Breast epithelium (tissue), 4 donors: ENCODE measurements at regions not wholly inside any gene's neighbourhood (a gene's known extent, or its start where the extent isn't known, plus 50 kb on each side); places are given as distances from the start of the nearest gene placed in this dataset.

ENCODE experiments used
- DNase-seq, 2 donors: peaks; one replicate each; pipeline ENCODE4 v3.0.0-alpha.2; 2019; ENCODE audit warnings: low spot score in 2 of 2
- H3K27ac ChIP-seq, 2 donors: fragments of 200-600 bp; sonication (generic) in 1 of 2; one replicate each; pipeline ENCODE4 v1.5.1; 2016 to 2019; ENCODE audit warnings: mild to moderate bottlenecking in 1 of 2
- H3K27me3 ChIP-seq, 2 donors: fragments of 200-600 bp; sonication (generic) in 1 of 2; one replicate each; pipeline versions ENCODE4 v1.5.1 to v1.6.0; 2017 to 2019; ENCODE audit warnings: control low read depth in 1 of 2, mild to moderate bottlenecking in 1 of 2
- H3K36me3 ChIP-seq: fragments of 200-600 bp; one replicate; pipeline ENCODE4 v1.5.1; 2019
- H3K4me1 ChIP-seq, 2 donors: fragments of 200-600 bp; sonication (generic); one replicate each; pipeline ENCODE4 v1.5.1; 2016 to 2019; ENCODE audit warnings: control low read depth in 1 of 2
- H3K4me3 ChIP-seq, 3 donors: fragments of 200-600 bp; sonication (generic); 1 replicate in 2 of 3; 2 replicates in 1 of 3; pipeline ENCODE4 v1.5.1; 2016 to 2019; ENCODE audit warnings: mild to moderate bottlenecking in 3 of 3, moderate library complexity in 2 of 3
- H3K9me3 ChIP-seq, 2 donors: fragments of 200-600 bp; sonication (generic) in 1 of 2; one replicate each; pipeline ENCODE4 v1.5.1; 2016 to 2019; ENCODE audit warnings: control low read depth in 1 of 2
- POLR2A ChIP-seq: fragments of 450-650 bp; IDR thresholded peaks from one replicate; pipeline ENCODE4 v1.6.1; 2016; ENCODE audit warnings: antibody characterized with exemption, mild to moderate bottlenecking, moderate library complexity
- POLR2AphosphoS5 ChIP-seq, 3 donors: sonication (generic); formaldehyde crosslinking; IDR thresholded peaks; one replicate each; pipeline ENCODE4 v1.6.1; 2017; ENCODE audit warnings: antibody characterized with exemption in 3 of 3
- intact Hi-C: fragments of 100-400 bp; cut with DNase I; formaldehyde crosslinking; loops from one replicate; pipeline ENCODE4 v1.15.1; 2023; ENCODE audit warnings: low total_unique reads
- TF ChIP-seq, protein P1 (sequence below), 3 donors: fragments of 450-650 bp; IDR thresholded peaks; one replicate each; pipeline ENCODE4 v1.5.1; 2016 to 2017; ENCODE audit warnings: antibody characterized with exemption in 3 of 3, mild to moderate bottlenecking in 3 of 3, moderate library complexity in 3 of 3

DNA sequence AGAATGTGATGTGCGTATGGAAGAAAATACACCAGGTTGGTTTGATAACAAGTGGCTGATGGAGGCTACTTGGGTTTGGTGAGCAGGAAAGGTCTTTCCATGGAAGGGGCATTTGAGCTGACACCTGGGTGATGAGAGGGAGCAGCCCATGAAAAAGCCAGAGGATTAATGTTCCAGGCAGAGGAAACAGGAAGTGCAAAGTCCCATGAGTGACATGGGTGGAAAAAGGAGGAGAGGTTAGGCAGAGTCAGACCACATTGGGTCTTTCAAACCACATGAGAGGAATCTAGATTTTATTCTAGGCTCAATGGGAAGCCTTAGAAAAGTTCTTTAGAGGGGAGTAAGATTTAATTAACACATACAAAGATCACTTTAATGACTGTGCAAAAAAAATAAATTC is 195.7 kb downstream of the LRATD1 start:
- intact Hi-C loops: loop anchor here (2.0 kb wide), 1 partner anchor 39 kb away; no protein-coding TSS in a partner anchor

DNA sequence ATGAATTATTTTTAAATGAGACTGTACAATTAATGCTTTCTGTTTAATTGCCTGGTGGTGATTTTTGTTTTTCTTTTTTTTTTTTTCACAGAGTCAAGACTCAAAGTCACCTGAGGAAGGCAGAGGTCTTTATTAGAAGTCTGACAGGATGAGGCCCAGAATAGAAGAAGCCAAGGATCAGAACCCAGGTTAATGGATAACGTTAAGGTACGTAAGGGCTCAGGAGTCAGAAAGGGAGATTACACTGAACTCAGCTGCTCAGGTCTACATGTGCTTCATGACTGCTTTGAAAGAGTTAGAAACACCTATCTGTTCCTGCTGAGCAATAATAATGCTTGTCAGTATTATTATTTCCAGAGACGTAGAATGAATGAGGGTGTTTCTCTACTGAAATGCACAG is 196.5 kb downstream of the LRATD1 start:
- intact Hi-C loops: loop anchor here (2.0 kb wide), 1 partner anchor 40 kb away; no protein-coding TSS in a partner anchor
- Histone ChIP-seq H3K27ac (no peak overlapping the region), H3K27me3 (no peaks in the 10 kb centered on the region), H3K4me3 (no peak overlapping the region), H3K36me3 (no peaks in the 10 kb centered on the region), H3K9me3 (no peaks in the 10 kb centered on the region), H3K4me1 (no peaks in the 10 kb centered on the region)
- DNase-seq: no peak
- TF ChIP-seq, protein P1, sequence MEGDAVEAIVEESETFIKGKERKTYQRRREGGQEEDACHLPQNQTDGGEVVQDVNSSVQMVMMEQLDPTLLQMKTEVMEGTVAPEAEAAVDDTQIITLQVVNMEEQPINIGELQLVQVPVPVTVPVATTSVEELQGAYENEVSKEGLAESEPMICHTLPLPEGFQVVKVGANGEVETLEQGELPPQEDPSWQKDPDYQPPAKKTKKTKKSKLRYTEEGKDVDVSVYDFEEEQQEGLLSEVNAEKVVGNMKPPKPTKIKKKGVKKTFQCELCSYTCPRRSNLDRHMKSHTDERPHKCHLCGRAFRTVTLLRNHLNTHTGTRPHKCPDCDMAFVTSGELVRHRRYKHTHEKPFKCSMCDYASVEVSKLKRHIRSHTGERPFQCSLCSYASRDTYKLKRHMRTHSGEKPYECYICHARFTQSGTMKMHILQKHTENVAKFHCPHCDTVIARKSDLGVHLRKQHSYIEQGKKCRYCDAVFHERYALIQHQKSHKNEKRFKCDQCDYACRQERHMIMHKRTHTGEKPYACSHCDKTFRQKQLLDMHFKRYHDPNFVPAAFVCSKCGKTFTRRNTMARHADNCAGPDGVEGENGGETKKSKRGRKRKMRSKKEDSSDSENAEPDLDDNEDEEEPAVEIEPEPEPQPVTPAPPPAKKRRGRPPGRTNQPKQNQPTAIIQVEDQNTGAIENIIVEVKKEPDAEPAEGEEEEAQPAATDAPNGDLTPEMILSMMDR (IDR thresholded peaks at IDR 0.05): no peak
- TF ChIP-seq POLR2A (no peak), POLR2AphosphoS5 (IDR thresholded peaks at IDR 0.05) (no peak)

More for the DNA sequence above, 195.7 kb downstream of the LRATD1 start:
- no peak overlapping the region for H3K27ac ChIP-seq
- DNase-seq: no peak
- H3K4me1 ChIP-seq: no peaks in the 10 kb centered on the region
- H3K27me3 ChIP-seq: no peaks in the 10 kb centered on the region
- H3K4me3 ChIP-seq: no peak overlapping the region
- TF ChIP-seq POLR2AphosphoS5 (IDR thresholded peaks at IDR 0.05): no peak
- TF ChIP-seq POLR2A: no peak
- TF ChIP-seq, protein P1 (IDR thresholded peaks at IDR 0.05): no peak
- H3K9me3 ChIP-seq: no peaks in the 10 kb centered on the region
- no peaks in the 10 kb centered on the region for H3K36me3 ChIP-seq

DNA sequence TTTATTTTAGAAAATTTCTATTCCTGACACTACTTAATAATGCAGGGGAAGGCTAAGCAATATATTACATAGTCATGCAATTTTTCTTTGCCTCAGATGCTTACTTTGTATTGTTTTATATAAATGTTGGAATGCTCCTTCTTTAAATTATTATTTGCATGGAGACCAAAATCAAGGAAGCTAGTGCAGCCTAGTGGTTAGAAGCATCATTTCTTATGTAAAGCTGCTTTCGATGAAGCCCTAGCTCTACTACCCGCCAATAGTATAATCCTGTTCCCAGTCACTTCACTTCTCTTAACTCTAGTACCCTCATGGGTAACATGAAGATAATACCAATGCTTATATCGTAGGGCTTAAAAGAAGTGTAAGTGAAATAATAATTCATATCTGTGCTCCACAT is 198.9 kb downstream of the LRATD1 start:
- H3K4me3 ChIP-seq: no peak overlapping the region
- intact Hi-C loops: no loop called here

DNA sequence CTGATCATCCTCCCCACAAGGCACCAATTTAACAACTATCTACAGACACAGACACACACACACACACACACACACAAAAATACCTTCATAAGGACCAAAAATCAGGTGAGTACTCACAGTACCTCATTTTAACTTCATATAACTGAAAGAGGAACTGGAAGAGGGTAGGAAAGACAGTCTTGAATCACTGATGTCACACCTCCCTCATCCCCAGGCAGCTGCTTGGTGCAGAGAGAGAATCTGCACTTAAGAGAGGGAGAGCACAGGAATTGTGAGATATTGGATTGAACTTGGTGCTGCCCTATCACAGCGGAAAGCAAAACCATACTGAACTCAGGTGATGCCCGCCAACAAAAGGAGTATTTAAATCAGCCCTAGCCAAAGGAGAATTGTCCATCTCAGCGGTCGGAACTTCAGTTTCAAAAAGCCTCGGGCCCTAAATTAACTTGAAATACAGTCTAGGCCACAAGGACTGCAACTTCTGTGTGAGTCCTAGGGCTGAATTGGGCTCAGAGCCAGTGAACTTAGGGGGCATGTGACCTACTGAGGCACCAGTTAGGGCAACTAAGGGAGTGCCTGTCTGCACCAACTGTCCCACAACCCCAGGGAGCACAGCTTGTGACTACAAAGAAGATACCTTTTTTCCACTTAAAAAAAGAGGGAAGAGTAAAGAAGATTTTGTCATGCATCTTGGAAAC is 211.1 kb downstream of the LRATD1 start:
- TF ChIP-seq, protein P1 (IDR thresholded peaks at IDR 0.05): no peak
- TF ChIP-seq POLR2AphosphoS5 (IDR thresholded peaks at IDR 0.05) (no peak), POLR2A (no peak)
- no peaks in the 10 kb centered on the region for H3K36me3 ChIP-seq
- intact Hi-C loops: no loop called here
- H3K4me1 ChIP-seq: no peaks in the 10 kb centered on the region
- H3K27me3 ChIP-seq: no peaks in the 10 kb centered on the region
- peaks cover 0 to 11% of the 10 kb centered on the region in 2 donors for H3K9me3 ChIP-seq
- H3K4me3 ChIP-seq: no peak overlapping the region
- no peak for DNase-seq
- no peak overlapping the region for H3K27ac ChIP-seq

More for the DNA sequence above, 198.9 kb downstream of the LRATD1 start:
- no peak overlapping the region for H3K27ac ChIP-seq
- H3K36me3 ChIP-seq: no peaks in the 10 kb centered on the region
- no peak for DNase-seq
- H3K4me1 ChIP-seq: no peaks in the 10 kb centered on the region
- H3K9me3 ChIP-seq: no peaks in the 10 kb centered on the region
- H3K27me3 ChIP-seq: no peaks in the 10 kb centered on the region
- TF ChIP-seq POLR2AphosphoS5 (IDR thresholded peaks at IDR 0.05) (no peak), POLR2A (no peak)
- TF ChIP-seq, protein P1 (IDR thresholded peaks at IDR 0.05): no peak

DNA sequence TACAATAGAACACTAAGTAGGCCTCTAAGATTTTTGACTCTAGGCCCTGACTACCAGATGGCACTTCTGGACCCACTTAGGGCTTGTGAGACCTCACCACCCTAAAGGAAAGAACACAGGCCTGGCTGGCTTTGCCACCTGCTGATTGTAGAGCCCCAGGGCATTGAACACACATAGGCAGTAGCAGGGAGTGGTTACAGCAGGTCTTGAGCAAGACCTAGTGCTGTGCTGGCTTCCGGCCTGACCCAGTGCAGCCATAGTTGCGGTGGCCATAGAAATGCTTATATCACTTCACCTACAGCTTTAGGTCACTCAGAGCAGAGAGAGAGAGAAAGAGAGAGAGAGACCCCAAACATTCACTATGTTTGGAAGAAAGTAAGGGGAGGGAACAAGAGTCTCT is 223.2 kb downstream of the LRATD1 start:
- no peak for TF ChIP-seq POLR2AphosphoS5 (IDR thresholded peaks at IDR 0.05)
- TF ChIP-seq POLR2A: no peak
- TF ChIP-seq, protein P1 (IDR thresholded peaks at IDR 0.05): no peak
- no peaks in the 10 kb centered on the region for H3K4me1 ChIP-seq
- DNase-seq: no peak
- no peak overlapping the region for H3K27ac ChIP-seq
- H3K4me3 ChIP-seq: no peak overlapping the region
- peaks cover 15 to 32% of the 10 kb centered on the region in 2 donors for H3K9me3 ChIP-seq
- intact Hi-C loops: no loop called here
- H3K27me3 ChIP-seq: no peaks in the 10 kb centered on the region
- H3K36me3 ChIP-seq: no peaks in the 10 kb centered on the region
